Pancreas (tissue), 10 donors: ENCODE measurements at regions not wholly inside any gene's neighbourhood (a gene's known extent, or its start where the extent isn't known, plus 50 kb on each side); places are given as distances from the start of the nearest gene placed in this dataset.
"Not testable (repeated sequence)": the region's sequence is repeated elsewhere in the genome, so short reads cannot be mapped to it uniquely, and the experiment has no call there.

Source experiments
- ATAC-seq, 4 donors: fragments of 200-7000 bp; cut with Tn5 transposase; one replicate each; pipeline versions ENCODE4 v1.8.0 to v1.9.1; 2020; ENCODE audit warnings: mild to moderate bottlenecking in 4 of 4, moderate library complexity in 4 of 4
- DNase-seq, 6 donors: peaks; one replicate each; pipeline ENCODE4 v3.0.0-alpha.2; 2020
- FAIRE-seq: peaks from 2 replicates; lab custom pipeline; 2012; peaks lifted over from hg19 to GRCh38; lab: Jason Lieb, UNC
- H3K27ac ChIP-seq, 4 donors: fragments of 200-600 bp; sonication (generic); 1 replicate in 3 of 4; 2 replicates in 1 of 4; pipeline versions ENCODE4 v1.5.0 to v1.8.0; 2020
- H3K27me3 ChIP-seq, 4 donors: fragments of 200-600 bp; one replicate each; pipeline ENCODE4 v1.8.0; 2021
- H3K36me3 ChIP-seq, 3 donors: fragments of 200-600 bp; sonication (generic) in 1 of 3; one replicate each; pipeline versions ENCODE4 v1.5.0 to v1.8.0; 2020 to 2021
- H3K4me1 ChIP-seq, 3 donors: fragments of 200-600 bp; one replicate each; pipeline ENCODE4 v1.8.0; 2021
- H3K4me3 ChIP-seq, 4 donors: fragments of 200-600 bp; sonication (generic) in 2 of 4; one replicate each; pipeline versions ENCODE4 v1.5.0 to v1.8.0; 2020 to 2021
- H3K9me3 ChIP-seq, 4 donors: fragments of 200-600 bp; one replicate each; pipeline ENCODE4 v1.8.0; 2021
- CTCF ChIP-seq, 4 donors: fragments of 200-600 bp; sonication (generic) in 3 of 4; IDR thresholded peaks; one replicate each; pipeline versions ENCODE4 v1.5.0 to v1.8.0; 2021; ENCODE audit warnings: antibody characterized with exemption in 4 of 4
- WGBS, 2 donors: extraction: QIAGEN DNeasy Blood & Tissue Kit; methylation state at CpG; one replicate each; pipeline ENCODE4 v1.1.7; 2013; 5-methylcytosine and 5-hydroxymethylcytosine counted together
- intact Hi-C, 3 donors: fragments of 100-400 bp; cut with DNase I; formaldehyde crosslinking; loops; one replicate each; pipeline versions ENCODE4 v1.11.1 to v1.14.2; 2022
- donor health status: healthy with polysubstance abuse.
- donor health status: DM: no; HTN: no; CAD: no; lungs with moderate emphysema.
- donor health status: DM: no; HTN: no; CAD: no.
- donor health status: control.
- donor health status: control.
- donor health status: Bipolar disorder and iron deficiency.
- donor health status: DM: yes; HTN: yes; CAD: no.
- donor health status: DM: no; HTN: no; CAD: no.
- donor health status: DM: no; HTN: no; CAD: no.
- donor health status: DM: yes; HTN: yes; CAD: no.

GRCh38 chr17:30600060-30600829 lies 123.0 kb downstream of the GOSR1 start:
- WGBS, 2 donors: 0% methylated on average over 58 to 78 of the region's 78 CpGs

GRCh38 chr17:30599428-30600059 lies 122.3 kb downstream of the GOSR1 start:
- no peak for ATAC-seq
- WGBS, 2 donors: 31 to 35% methylated on average over 13 of the region's 13 CpGs

More at GRCh38 chr17:30600060-30600829, 123.0 kb downstream of the GOSR1 start:
- peak; percentile 80 to 95 (median 84) for DNase-seq
- Histone ChIP-seq H3K4me1 (peaks cover 0 to 6% (median 0%) of the 10 kb centered on the region in 3 donors), H3K9me3 (no peaks in the 10 kb centered on the region), H3K27ac (peak overlapping the region; percentile 93 to 96 (median 96)), H3K27me3 (no peaks in the 10 kb centered on the region), H3K4me3 (peak overlapping the region; percentile 64 to 76 (median 75)), H3K36me3 (no peaks in the 10 kb centered on the region)
- intact Hi-C loops: no loop called here
- no peak for FAIRE-seq
- peak; percentile 95 to 98 (median 96) for ATAC-seq
- TF ChIP-seq CTCF (IDR thresholded peaks at IDR 0.05): peak; percentile 17 to 33 (median 26)

GRCh38 chr17:30597776-30598288 lies 120.6 kb downstream of the GOSR1 start:
- Histone ChIP-seq H3K4me3 (no peak overlapping the region), H3K9me3 (no peaks in the 10 kb centered on the region), H3K36me3 (no peaks in the 10 kb centered on the region), H3K27me3 (no peaks in the 10 kb centered on the region), H3K4me1 (peaks cover 0 to 6% (median 0%) of the 10 kb centered on the region in 3 donors), H3K27ac (no peak overlapping the region)
- 82 to 86% methylated on average over 4 of the region's 4 CpGs for WGBS, 2 donors
- TF ChIP-seq CTCF (IDR thresholded peaks at IDR 0.05): no peak
- FAIRE-seq: no peak
- DNase-seq: no peak
- intact Hi-C loops: no loop called here
- ATAC-seq: no peak

More at GRCh38 chr17:30599428-30600059, 122.3 kb downstream of the GOSR1 start:
- H3K9me3 ChIP-seq: no peaks in the 10 kb centered on the region
- peak overlapping the region; percentile 93 to 96 (median 96) for H3K27ac ChIP-seq
- peaks cover 0 to 6% (median 0%) of the 10 kb centered on the region in 3 donors for H3K4me1 ChIP-seq
- no peak for TF ChIP-seq CTCF (IDR thresholded peaks at IDR 0.05)
- H3K36me3 ChIP-seq: no peaks in the 10 kb centered on the region
- H3K27me3 ChIP-seq: no peaks in the 10 kb centered on the region
- FAIRE-seq (no peak), DNase-seq (no peak)
- intact Hi-C loops: no loop called here
- H3K4me3 ChIP-seq: peak overlapping the region; percentile 64 to 76 (median 75)

GRCh38 chr17:30596948-30597775 lies 120.0 kb downstream of the GOSR1 start:
- H3K4me1 ChIP-seq, FAIRE-seq, H3K9me3 ChIP-seq, DNase-seq, H3K36me3 ChIP-seq, H3K27me3 ChIP-seq, intact Hi-C loops, ATAC-seq, H3K27ac ChIP-seq, H3K4me3 ChIP-seq: not testable (repeated sequence)
- WGBS, 2 donors: 91 to 95% methylated on average over 5 to 6 of the region's 8 CpGs

GRCh38 chr17:30594953-30595371 lies 117.8 kb downstream of the GOSR1 start:
- H3K27ac ChIP-seq, H3K36me3 ChIP-seq, FAIRE-seq, DNase-seq, H3K27me3 ChIP-seq, H3K4me1 ChIP-seq, ATAC-seq, H3K9me3 ChIP-seq, intact Hi-C loops, H3K4me3 ChIP-seq: not testable (repeated sequence)
- 76 to 81% methylated on average over 8 to 10 of the region's 10 CpGs for WGBS, 2 donors
